ENCODE measurements at regions not wholly inside any gene's neighbourhood (a gene's known extent, or its start where the extent isn't known, plus 50 kb on each side); places are given as distances from the start of the nearest gene placed in this dataset.

DNA sequence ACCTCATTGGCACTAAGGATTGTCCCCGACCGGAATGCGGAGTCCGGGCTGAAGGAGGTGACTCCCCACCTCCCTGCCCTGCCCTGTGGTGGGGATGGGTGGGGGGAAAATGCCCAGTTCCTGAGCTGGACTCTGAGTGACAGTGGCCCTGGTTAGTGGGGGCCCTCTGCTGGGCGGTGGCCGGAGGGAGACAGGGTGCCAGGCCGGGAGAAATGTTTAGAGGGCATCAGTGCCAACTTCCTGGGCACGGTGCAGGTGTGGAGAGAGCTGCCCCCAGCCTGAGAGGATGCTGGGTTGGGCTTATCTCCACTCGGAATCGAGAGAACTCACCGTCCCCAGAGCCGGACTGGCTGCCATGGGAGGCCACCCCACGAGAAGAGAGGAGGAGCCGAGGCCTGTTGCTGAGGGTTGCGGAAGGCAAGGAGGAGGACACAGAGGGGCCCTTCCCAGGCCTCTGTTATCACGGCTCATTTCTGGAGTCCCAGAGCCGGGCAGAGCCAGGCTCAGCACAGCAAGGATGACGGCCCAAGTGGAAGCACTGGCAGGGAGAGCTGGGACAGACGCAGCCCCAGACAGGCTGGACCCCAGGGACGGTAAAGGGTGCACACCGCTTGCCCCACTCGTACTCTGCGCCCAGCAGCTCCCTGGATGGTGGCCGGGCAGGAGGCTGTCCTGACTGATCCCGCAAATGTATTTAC is 156.7 kb downstream of the KIF26A start:
- no peak overlapping the region for H2AFZ ChIP-seq (ENCODE audit: low read depth, low read length)

More for the DNA sequence above, 156.7 kb downstream of the KIF26A start:
- Histone ChIP-seq H3K27ac (ENCODE audit: low read length) (peak overlapping the region; percentile 20), H3K9ac (ENCODE audit: low read length) (no peak overlapping the region), H3K27me3 (ENCODE audit: insufficient read depth, low read depth, low read length) (no peaks in the 10 kb centered on the region), H4K20me1 (ENCODE audit: insufficient read depth) (no peaks in the 10 kb centered on the region), H3F3A (ENCODE audit: insufficient read depth, low read length, poor library complexity, severe bottlenecking) (no peaks in the 10 kb centered on the region), H3K4me2 (ENCODE audit: low read length) (no peak overlapping the region), H3K36me3 (ENCODE audit: insufficient read depth, low read length) (no peaks in the 10 kb centered on the region), H3K4me3 (ENCODE audit: low read length) (no peak overlapping the region), H3K79me2 (replicated peaks; ENCODE audit: insufficient read depth, low read length) (no peaks in the 10 kb centered on the region), H3K9me3 (ENCODE audit: low read length) (no peaks in the 10 kb centered on the region), H3K9me2 (ENCODE audit: insufficient read depth, low read length) (no peaks in the 10 kb centered on the region)
- TF ChIP-seq EP300 (conservative IDR thresholded peaks at IDR 0.05; ENCODE audit: poor library complexity, severe bottlenecking) (no peak), CTCF (IDR thresholded peaks at IDR 0.05; ENCODE audit: poor library complexity, severe bottlenecking) (no peak), RAD21 (conservative IDR thresholded peaks at IDR 0.05) (no peak), REST (IDR thresholded peaks at IDR 0.05; ENCODE audit: borderline replicate concordance) (no peak), SMC3 (conservative IDR thresholded peaks at IDR 0.05; ENCODE audit: poor library complexity) (no peak), MXI1 (conservative IDR thresholded peaks at IDR 0.05; ENCODE audit: poor library complexity, severe bottlenecking) (no peak), EZH2 (IDR thresholded peaks at IDR 0.05; ENCODE audit: borderline replicate concordance, insufficient read depth, low read length, poor library complexity, severe bottlenecking) (no peak), TAF1 (IDR thresholded peaks at IDR 0.05; ENCODE audit: low read depth) (no peak), POLR2AphosphoS5 (IDR thresholded peaks at IDR 0.05) (no peak)
